ENCODE measurements at regions not wholly inside any gene's neighbourhood (a gene's known extent, or its start where the extent isn't known, plus 50 kb on each side); places are given as distances from the start of the nearest gene placed in this dataset.

DNA sequence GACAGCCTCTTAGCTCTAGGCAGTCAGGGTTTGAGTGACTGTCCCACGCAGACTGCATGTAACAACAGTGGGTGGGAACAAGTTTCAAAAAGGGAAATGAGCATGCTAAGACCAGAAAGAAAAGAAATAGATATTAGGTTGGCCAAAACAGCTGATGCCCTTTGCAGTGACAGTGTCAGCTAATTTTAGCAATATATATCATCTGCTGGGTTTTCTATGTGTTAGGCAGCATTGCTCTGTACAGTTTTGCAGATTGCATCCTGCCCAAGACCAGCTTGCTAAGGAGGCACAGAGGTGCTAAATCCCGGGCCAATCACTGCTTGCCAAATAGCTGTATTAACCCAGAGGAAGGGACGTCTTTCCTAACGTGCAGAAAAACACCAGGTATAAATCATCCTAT lies 541.9 kb upstream of the TBX3 start:
- H3K9ac ChIP-seq (ENCODE audit: low read depth, low read length), result no peak overlapping the region
- peaks cover 29% of the 10 kb centered on the region for H3K4me1 ChIP-seq (ENCODE audit: control insufficient read depth, insufficient read depth, low read length)
- H3K4me3 ChIP-seq (ENCODE audit: low read length), result no peak overlapping the region
- no peaks in the 10 kb centered on the region for H3K27me3 ChIP-seq (ENCODE audit: control insufficient read depth, insufficient read depth, low read length)
- no peaks in the 10 kb centered on the region for H3K9me3 ChIP-seq (replicated peaks; ENCODE audit: low read length)
- H3K36me3 ChIP-seq (ENCODE audit: insufficient read depth, low read length), result no peaks in the 10 kb centered on the region
- no peak overlapping the region for H3K4me2 ChIP-seq (ENCODE audit: low read length)

DNA sequence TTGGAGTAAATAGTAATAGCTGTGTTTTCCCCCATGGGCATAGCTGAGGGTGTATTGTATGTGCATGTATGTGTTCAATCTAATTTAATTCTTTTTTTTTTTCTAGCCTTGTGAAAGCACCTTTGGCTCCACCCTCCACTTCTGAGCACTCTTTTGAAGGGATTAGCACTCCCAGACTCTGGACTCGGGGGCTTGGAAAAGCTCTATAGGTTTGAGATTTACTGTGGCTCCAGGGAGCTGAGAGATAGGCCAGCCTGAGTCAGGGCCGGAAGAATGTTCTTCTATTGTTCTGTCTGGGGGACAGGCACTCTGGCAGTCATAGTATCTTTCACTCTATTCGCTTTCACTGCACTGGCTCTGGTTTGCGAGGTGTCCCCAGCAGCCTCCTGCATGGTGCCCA lies 540.0 kb upstream of the TBX3 start:
- Histone ChIP-seq H3K36me3 (ENCODE audit: insufficient read depth, low read length) (no peaks in the 10 kb centered on the region), H3K27me3 (ENCODE audit: control insufficient read depth, insufficient read depth, low read length) (no peaks in the 10 kb centered on the region), H3K4me1 (ENCODE audit: control insufficient read depth, insufficient read depth, low read length) (peaks cover 29% of the 10 kb centered on the region), H3K9me3 (replicated peaks; ENCODE audit: low read length) (no peaks in the 10 kb centered on the region), H3K4me3 (ENCODE audit: low read length) (no peak overlapping the region), H3K4me2 (ENCODE audit: low read length) (no peak overlapping the region), H3K9ac (ENCODE audit: low read depth, low read length) (no peak overlapping the region)

DNA sequence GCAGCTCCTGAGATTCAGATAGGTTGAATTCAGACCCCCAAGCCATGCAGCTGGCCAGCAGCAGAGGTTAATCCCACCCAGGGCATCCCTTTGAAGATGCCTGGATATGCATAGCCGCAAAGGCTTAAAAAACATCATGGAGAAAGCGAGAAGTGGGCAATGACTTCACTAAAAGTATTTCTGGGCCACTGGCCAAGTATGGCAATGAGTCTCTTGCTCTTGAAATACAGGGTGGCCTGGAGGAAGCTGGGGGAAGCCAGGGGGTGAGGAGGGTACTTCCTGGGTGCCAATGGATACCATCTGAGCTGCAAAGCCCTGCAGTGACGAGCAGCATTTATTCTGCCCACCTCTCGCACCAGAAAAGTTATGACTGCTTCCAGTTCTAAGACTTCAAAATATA lies 539.3 kb upstream of the TBX3 start:
- Histone ChIP-seq H3K4me1 (ENCODE audit: control insufficient read depth, insufficient read depth, low read length) (peaks cover 29% of the 10 kb centered on the region), H3K36me3 (ENCODE audit: insufficient read depth, low read length) (no peaks in the 10 kb centered on the region), H3K4me2 (ENCODE audit: low read length) (peak overlapping the region; percentile 26), H3K4me3 (ENCODE audit: low read length) (no peak overlapping the region), H3K27me3 (ENCODE audit: control insufficient read depth, insufficient read depth, low read length) (no peaks in the 10 kb centered on the region), H3K9ac (ENCODE audit: low read depth, low read length) (no peak overlapping the region), H3K9me3 (replicated peaks; ENCODE audit: low read length) (no peaks in the 10 kb centered on the region)

DNA sequence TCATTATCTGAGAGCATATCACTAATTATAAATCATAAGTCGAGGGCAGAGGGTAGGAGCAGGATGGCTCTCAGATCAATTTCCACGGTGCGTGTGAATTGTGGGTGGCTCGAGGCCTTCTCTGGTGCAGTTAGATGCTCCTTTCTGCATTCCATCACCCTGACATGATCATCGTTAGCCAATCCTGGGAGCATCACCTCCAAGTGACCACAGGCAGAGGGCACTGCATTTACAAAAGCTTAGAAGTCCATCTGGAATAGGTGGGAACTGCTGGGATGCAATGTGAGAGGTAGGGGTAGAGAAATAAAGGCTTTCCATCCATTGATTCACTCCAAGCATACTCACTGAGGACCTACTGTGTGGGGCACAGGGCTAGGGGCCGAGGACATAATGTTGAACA lies 538.2 kb upstream of the TBX3 start:
- Histone ChIP-seq H3K4me1 (ENCODE audit: control insufficient read depth, insufficient read depth, low read length) (peaks cover 22% of the 10 kb centered on the region), H3K9ac (ENCODE audit: low read depth, low read length) (no peak overlapping the region), H3K4me3 (ENCODE audit: low read length) (no peak overlapping the region), H3K27me3 (ENCODE audit: control insufficient read depth, insufficient read depth, low read length) (no peaks in the 10 kb centered on the region), H3K4me2 (ENCODE audit: low read length) (no peak overlapping the region), H3K36me3 (ENCODE audit: insufficient read depth, low read length) (no peaks in the 10 kb centered on the region), H3K9me3 (replicated peaks; ENCODE audit: low read length) (no peaks in the 10 kb centered on the region)

DNA sequence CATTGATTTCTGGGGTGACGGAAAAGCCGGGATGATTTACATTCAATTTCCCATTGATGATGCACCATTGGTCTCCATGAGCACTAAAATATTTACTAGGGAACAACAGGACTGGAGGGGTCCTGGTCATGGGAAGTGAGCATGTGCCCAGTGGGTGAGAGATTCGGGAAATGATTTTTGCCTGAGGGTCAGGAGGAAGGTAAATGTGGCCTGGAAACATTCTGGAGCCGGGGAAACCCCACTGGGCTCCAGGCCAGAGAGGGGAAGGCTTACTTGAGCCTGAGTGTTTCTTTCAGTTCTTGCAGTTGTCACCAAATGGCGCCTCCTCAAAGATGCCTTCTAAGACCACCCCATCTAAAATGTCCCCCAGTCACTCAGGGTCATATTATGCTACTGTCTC lies 532.3 kb upstream of the TBX3 start:
- no peaks in the 10 kb centered on the region for H3K27me3 ChIP-seq (ENCODE audit: control insufficient read depth, insufficient read depth, low read length)
- H3K9ac ChIP-seq (ENCODE audit: low read depth, low read length), result no peak overlapping the region
- H3K36me3 ChIP-seq (ENCODE audit: insufficient read depth, low read length), result no peaks in the 10 kb centered on the region
- no peaks in the 10 kb centered on the region for H3K9me3 ChIP-seq (replicated peaks; ENCODE audit: low read length)
- peaks cover 12% of the 10 kb centered on the region for H3K4me1 ChIP-seq (ENCODE audit: control insufficient read depth, insufficient read depth, low read length)
- no peak overlapping the region for H3K4me3 ChIP-seq (ENCODE audit: low read length)
- H3K4me2 ChIP-seq (ENCODE audit: low read length), result no peak overlapping the region

DNA sequence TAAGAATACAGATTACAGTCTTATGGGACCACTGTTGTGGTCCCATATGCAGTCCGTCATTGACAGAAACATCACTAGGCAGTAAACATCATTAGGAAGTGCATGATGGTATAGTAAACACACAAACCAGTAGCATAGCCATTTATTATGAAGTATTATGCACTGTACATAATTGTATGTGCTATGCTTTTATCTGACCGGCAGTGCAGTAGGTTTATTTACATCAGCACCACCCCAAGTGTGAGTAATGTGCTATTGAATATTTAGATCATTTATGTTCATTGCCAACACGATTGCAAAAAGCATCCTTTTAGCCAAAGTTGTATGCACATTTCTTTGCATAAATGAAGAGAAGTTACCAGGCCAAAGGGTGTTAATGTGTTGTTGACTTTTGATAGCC lies 531.6 kb upstream of the TBX3 start:
- Histone ChIP-seq H3K4me1 (ENCODE audit: control insufficient read depth, insufficient read depth, low read length) (peaks cover 12% of the 10 kb centered on the region), H3K4me3 (ENCODE audit: low read length) (no peak overlapping the region), H3K36me3 (ENCODE audit: insufficient read depth, low read length) (no peaks in the 10 kb centered on the region), H3K9ac (ENCODE audit: low read depth, low read length) (no peak overlapping the region), H3K4me2 (ENCODE audit: low read length) (no peak overlapping the region), H3K27me3 (ENCODE audit: control insufficient read depth, insufficient read depth, low read length) (no peaks in the 10 kb centered on the region), H3K9me3 (replicated peaks; ENCODE audit: low read length) (no peaks in the 10 kb centered on the region)

DNA sequence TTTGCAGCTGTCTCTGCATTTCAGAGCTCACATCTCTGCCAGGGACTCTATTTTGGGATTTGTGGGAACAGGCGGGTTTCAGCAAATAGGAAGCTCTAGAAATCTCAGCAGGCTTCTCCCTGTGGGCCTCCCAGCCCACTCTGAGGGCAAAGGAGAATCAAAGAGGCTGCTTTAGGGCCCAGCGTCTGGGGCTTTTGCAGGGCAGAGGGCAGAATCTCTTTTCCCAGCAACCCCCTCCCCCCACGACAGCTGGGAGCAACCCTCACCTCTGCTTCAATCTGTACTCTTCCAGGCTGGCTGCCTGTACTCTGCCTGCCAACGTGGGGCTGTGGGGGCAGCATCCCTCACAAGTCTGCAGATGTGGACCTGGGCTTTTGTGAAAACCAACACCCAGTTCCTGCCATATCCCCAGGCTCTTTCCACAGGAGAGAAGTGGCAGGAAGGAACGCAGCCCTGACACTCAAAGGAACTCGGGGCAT lies 529.6 kb upstream of the TBX3 start:
- H3K27me3 ChIP-seq (ENCODE audit: control insufficient read depth, insufficient read depth, low read length), result no peaks in the 10 kb centered on the region
- no peaks in the 10 kb centered on the region for H3K36me3 ChIP-seq (ENCODE audit: insufficient read depth, low read length)
- no peak overlapping the region for H3K4me2 ChIP-seq (ENCODE audit: low read length)
- H3K4me1 ChIP-seq (ENCODE audit: control insufficient read depth, insufficient read depth, low read length), result peaks cover 12% of the 10 kb centered on the region
- peak overlapping the region; percentile 25 for H3K9ac ChIP-seq (ENCODE audit: low read depth, low read length)
- H3K4me3 ChIP-seq (ENCODE audit: low read length), result no peak overlapping the region
- no peaks in the 10 kb centered on the region for H3K9me3 ChIP-seq (replicated peaks; ENCODE audit: low read length)

DNA sequence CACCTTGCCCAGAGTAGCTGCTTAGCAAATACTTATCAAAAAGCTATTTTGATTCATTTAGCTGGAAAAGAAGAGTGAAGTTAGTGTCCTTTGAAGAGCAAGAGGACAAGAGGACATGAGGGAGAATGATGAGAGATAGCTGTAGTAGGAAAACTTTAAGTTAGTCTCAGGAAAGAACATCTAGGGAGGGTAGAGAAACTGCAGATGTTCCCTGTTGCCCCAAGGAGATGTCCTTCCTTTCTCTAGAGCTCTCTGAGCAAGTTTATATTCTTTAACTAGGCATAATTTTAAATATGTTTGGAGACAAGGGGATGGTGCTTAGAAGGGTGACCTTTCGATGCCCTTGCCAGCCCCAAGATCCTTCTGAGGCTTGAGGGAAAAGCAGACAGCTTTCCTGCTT lies 529.1 kb upstream of the TBX3 start:
- Histone ChIP-seq H3K9ac (ENCODE audit: low read depth, low read length) (no peak overlapping the region), H3K9me3 (replicated peaks; ENCODE audit: low read length) (no peaks in the 10 kb centered on the region), H3K27me3 (ENCODE audit: control insufficient read depth, insufficient read depth, low read length) (no peaks in the 10 kb centered on the region), H3K36me3 (ENCODE audit: insufficient read depth, low read length) (no peaks in the 10 kb centered on the region), H3K4me2 (ENCODE audit: low read length) (no peak overlapping the region), H3K4me1 (ENCODE audit: control insufficient read depth, insufficient read depth, low read length) (peaks cover 12% of the 10 kb centered on the region), H3K4me3 (ENCODE audit: low read length) (no peak overlapping the region)

DNA sequence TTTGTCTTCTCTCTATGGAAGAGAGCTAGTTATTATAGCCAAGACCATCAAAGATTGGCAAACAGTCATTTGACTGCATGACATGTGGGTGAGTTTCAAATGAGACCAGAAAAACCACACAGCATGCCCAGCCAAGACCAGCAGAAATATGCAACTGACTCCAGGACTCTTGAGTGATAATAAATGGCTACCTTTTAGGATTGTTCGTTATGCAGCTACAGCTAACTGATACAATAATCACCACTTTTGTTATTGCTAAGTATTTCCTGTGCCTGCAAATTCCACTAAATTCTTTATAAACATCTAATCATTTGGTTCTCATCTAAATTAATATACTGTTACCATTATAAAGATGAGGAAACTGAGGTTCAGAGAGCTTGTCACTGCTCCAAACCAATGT lies 528.4 kb upstream of the TBX3 start:
- Histone ChIP-seq H3K4me1 (ENCODE audit: control insufficient read depth, insufficient read depth, low read length) (peaks cover 12% of the 10 kb centered on the region), H3K27me3 (ENCODE audit: control insufficient read depth, insufficient read depth, low read length) (no peaks in the 10 kb centered on the region), H3K9me3 (replicated peaks; ENCODE audit: low read length) (no peaks in the 10 kb centered on the region), H3K9ac (ENCODE audit: low read depth, low read length) (no peak overlapping the region), H3K4me2 (ENCODE audit: low read length) (no peak overlapping the region), H3K36me3 (ENCODE audit: insufficient read depth, low read length) (no peaks in the 10 kb centered on the region), H3K4me3 (ENCODE audit: low read length) (no peak overlapping the region)

DNA sequence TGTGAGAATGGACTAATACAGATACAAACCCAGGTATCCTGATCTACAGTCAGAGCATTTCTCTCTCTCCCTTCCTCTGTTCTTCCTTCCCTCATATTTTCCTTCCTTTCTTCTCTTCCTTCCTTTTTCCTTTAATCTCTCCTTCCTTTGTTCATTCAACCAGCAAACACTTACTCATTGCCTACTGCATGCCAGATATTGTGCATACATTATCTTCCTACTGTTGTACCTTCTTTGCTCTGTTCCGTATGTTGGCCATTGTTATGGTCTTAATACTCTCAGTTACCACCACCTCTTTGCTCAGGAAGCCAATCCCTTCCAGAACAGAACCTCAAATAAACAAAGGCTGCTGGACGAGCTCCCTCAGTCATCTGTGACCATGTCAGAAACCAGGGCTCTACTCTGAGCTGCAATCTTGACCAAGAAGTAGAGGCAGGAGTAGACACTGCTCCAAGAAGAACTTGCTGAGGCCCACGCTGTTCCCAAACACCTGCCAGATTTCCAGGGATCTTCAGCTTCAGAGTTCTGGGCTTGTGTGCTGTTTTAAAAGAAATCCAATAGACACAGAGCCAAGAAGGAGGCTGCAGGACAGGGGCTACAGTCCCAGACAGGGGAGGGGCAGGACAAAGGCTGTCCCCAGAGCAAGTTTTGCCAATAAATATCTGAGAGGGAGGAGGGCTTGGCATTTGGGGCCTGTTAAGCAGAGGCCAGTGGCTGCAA lies 526.7 kb upstream of the TBX3 start:
- no peak overlapping the region for H3K4me2 ChIP-seq (ENCODE audit: low read length)
- no peak overlapping the region for H3K9ac ChIP-seq (ENCODE audit: low read depth, low read length)
- peaks cover 15% of the 10 kb centered on the region for H3K4me1 ChIP-seq (ENCODE audit: control insufficient read depth, insufficient read depth, low read length)
- H3K9me3 ChIP-seq (replicated peaks; ENCODE audit: low read length), result no peaks in the 10 kb centered on the region
- no peaks in the 10 kb centered on the region for H3K27me3 ChIP-seq (ENCODE audit: control insufficient read depth, insufficient read depth, low read length)
- no peak overlapping the region for H3K4me3 ChIP-seq (ENCODE audit: low read length)
- H3K36me3 ChIP-seq (ENCODE audit: insufficient read depth, low read length), result no peaks in the 10 kb centered on the region

DNA sequence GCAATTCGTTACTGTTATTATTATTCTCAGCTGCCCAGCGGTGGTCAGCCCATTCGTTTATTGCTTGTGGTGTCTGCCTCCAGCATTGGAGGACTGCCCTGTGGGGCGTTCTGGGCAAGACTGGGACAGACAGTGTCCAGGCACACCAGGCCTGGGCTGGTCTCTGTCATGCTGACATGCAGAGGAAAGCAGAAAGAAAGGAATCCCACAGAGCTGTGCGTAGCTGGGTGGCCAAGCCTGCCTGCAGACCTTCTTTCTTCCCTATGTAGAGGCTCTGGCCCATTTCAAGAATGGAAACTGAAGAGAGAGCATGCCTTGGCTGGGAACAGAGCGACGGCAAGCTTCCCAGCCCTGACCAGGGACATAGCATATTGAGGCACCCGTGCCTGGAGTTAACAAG lies 525.3 kb upstream of the TBX3 start:
- H3K4me2 ChIP-seq (ENCODE audit: low read length), result no peak overlapping the region
- H3K9me3 ChIP-seq (replicated peaks; ENCODE audit: low read length), result no peaks in the 10 kb centered on the region
- peaks cover 29% of the 10 kb centered on the region for H3K4me1 ChIP-seq (ENCODE audit: control insufficient read depth, insufficient read depth, low read length)
- H3K27me3 ChIP-seq (ENCODE audit: control insufficient read depth, insufficient read depth, low read length), result no peaks in the 10 kb centered on the region
- H3K9ac ChIP-seq (ENCODE audit: low read depth, low read length), result no peak overlapping the region
- no peak overlapping the region for H3K4me3 ChIP-seq (ENCODE audit: low read length)
- H3K36me3 ChIP-seq (ENCODE audit: insufficient read depth, low read length), result no peaks in the 10 kb centered on the region

DNA sequence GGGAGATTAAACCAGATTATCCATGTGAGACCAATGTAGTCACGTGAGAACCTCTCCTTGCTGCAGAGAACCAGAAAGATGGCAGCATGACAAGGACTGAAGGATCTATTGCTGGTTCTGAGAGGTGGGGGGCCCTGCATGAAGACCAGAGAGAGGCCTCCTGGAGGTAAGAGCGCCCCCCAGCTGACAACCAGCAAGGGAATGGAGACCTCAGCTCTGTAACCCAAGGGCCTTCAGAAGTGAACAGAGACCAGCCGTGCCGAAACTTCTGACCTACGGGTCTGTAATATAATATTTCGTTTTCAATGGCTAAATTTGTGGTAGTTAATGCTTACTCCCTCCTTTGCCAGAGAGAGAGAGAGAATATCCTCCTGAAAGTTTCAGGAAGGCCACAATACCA lies 524.1 kb upstream of the TBX3 start:
- Histone ChIP-seq H3K4me3 (ENCODE audit: low read length) (no peak overlapping the region), H3K4me1 (ENCODE audit: control insufficient read depth, insufficient read depth, low read length) (peaks cover 30% of the 10 kb centered on the region), H3K9me3 (replicated peaks; ENCODE audit: low read length) (no peaks in the 10 kb centered on the region), H3K27me3 (ENCODE audit: control insufficient read depth, insufficient read depth, low read length) (no peaks in the 10 kb centered on the region), H3K4me2 (ENCODE audit: low read length) (no peak overlapping the region), H3K9ac (ENCODE audit: low read depth, low read length) (no peak overlapping the region), H3K36me3 (ENCODE audit: insufficient read depth, low read length) (no peaks in the 10 kb centered on the region)

Data from skeletal muscle satellite cell (primary cell).